PC-3 (cell line): ENCODE measurements at regions not wholly inside any gene's neighbourhood (a gene's known extent, or its start where the extent isn't known, plus 50 kb on each side); places are given as distances from the start of the nearest gene placed in this dataset.

Experiments used
- EZH2 ChIP-seq: fragments of 300-600 bp; sonication (generic); IDR thresholded peaks from one replicate; pipeline ENCODE4 v1.6.1; 2017; ENCODE audit warnings: antibody characterized with exemption, mild to moderate bottlenecking, low read length; ENCODE audit not compliant: unreplicated experiment
- EZH2phosphoT487 ChIP-seq: fragments of 300-600 bp; sonication (generic); IDR thresholded peaks from 2 replicates; pipeline ENCODE4 v1.6.1; 2018; ENCODE audit warnings: mild to moderate bottlenecking, antibody characterized with exemption, low read length, borderline replicate concordance
- TF ChIP-seq, protein P1 (sequence below): fragments of 300-600 bp; sonication (generic); conservative IDR thresholded peaks from 2 replicates; pipeline ENCODE4 v1.5.1; 2017; ENCODE audit warnings: antibody characterized with exemption, low read depth, mild to moderate bottlenecking, low read length

DNA sequence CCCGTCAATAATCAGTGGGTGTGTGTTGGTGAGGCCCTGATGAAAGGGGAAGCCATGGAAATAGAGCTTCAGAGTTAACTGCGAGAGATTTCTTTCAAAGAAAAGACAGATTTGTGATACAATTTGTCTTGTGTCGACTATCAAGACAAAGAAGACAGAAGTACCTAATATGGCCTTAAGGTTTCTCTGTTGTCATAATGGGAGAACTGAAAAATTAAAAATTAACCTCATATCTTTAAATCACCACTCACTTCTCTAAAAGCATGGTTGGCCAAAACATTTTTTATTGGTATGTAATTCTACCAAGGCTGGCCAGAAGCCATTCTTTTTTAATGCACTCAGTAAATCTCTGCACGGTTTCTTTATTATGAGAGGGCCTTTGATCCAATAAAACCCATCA lies 282.9 kb upstream of the WWC1 start:
- TF ChIP-seq, protein P1, sequence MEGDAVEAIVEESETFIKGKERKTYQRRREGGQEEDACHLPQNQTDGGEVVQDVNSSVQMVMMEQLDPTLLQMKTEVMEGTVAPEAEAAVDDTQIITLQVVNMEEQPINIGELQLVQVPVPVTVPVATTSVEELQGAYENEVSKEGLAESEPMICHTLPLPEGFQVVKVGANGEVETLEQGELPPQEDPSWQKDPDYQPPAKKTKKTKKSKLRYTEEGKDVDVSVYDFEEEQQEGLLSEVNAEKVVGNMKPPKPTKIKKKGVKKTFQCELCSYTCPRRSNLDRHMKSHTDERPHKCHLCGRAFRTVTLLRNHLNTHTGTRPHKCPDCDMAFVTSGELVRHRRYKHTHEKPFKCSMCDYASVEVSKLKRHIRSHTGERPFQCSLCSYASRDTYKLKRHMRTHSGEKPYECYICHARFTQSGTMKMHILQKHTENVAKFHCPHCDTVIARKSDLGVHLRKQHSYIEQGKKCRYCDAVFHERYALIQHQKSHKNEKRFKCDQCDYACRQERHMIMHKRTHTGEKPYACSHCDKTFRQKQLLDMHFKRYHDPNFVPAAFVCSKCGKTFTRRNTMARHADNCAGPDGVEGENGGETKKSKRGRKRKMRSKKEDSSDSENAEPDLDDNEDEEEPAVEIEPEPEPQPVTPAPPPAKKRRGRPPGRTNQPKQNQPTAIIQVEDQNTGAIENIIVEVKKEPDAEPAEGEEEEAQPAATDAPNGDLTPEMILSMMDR = no peak
- TF ChIP-seq EZH2 (no peak), EZH2phosphoT487 (no peak)
